ENCODE measurements at regions not wholly inside any gene's neighbourhood (a gene's known extent, or its start where the extent isn't known, plus 50 kb on each side); places are given as distances from the start of the nearest gene placed in this dataset.

GRCh38 chr14:21807975-21808374 is 134.4 kb upstream of the OR4E1 start:
- ChIA-PET POLR2A (no interaction called here), CTCF (no interaction called here)
- Mint-ChIP-seq H3K27ac (no peak overlapping the region), H3K9me3 (ENCODE audit: insufficient read depth) (peaks cover 2% of the 10 kb centered on the region), H3K4me1 (no peaks in the 10 kb centered on the region), H3K4me3 (no peak overlapping the region), H3K27me3 (peaks cover 14% of the 10 kb centered on the region)
- H4K20me1 ChIP-seq (ENCODE audit: control insufficient read depth, insufficient read depth, low read length, poor library complexity, severe bottlenecking): no peaks in the 10 kb centered on the region
- peaks cover 0 to 7% (median 2%) of the 10 kb centered on the region in 4 experiments for H3K27me3 ChIP-seq (replicated peaks in 1 of 4; ENCODE audit: control extremely low read depth in 1 of 4, control insufficient read depth in 3 of 4, insufficient read depth in 4 of 4, low read length in 3 of 4)
- no peak for TF ChIP-seq EZH2 (IDR thresholded peaks at IDR 0.05; ENCODE audit: borderline replicate concordance, insufficient read depth, low read depth, low read length, poor library complexity, severe bottlenecking)
- no peak for TF ChIP-seq CTCF (IDR thresholded peaks at IDR 0.05)
- no peaks in the 10 kb centered on the region for H3K4me1 ChIP-seq (ENCODE audit: control insufficient read depth in 2 of 2, insufficient read depth in 2 of 2, low read length in 2 of 2)
- H3K36me3 ChIP-seq (replicated peaks in 1 of 2; ENCODE audit: control extremely low read depth in 1 of 2, control insufficient read depth in 1 of 2, extremely low read depth in 1 of 2, insufficient read depth in 2 of 2, low read length in 1 of 2): no peaks in the 10 kb centered on the region
- no peak overlapping the region for H3K4me2 ChIP-seq (replicated peaks; ENCODE audit: low read depth, low read length, poor library complexity, severe bottlenecking)
- no peak overlapping the region for H3K9ac ChIP-seq (ENCODE audit: low read length)
- WGBS (ENCODE audit: insufficient coverage): 92% methylated on average over 9 of the region's 13 CpGs
- DNase-seq (no peak), ATAC-seq (ENCODE audit: low read depth) (no peak)
- no peaks in the 10 kb centered on the region for H3K79me2 ChIP-seq (ENCODE audit: control insufficient read depth, insufficient read depth, low read length)
- H2AFZ ChIP-seq (ENCODE audit: insufficient read depth, low read depth, low read length, poor library complexity, severe bottlenecking): no peak overlapping the region
- no peak overlapping the region for H3K4me3 ChIP-seq (ENCODE audit: control extremely low read depth in 1 of 5, extremely low read depth in 1 of 5, insufficient read depth in 1 of 5, low read depth in 2 of 5, low read length in 4 of 5)
- intact Hi-C loops (cut with micrococcal nuclease): no loop called here
- H3K9me3 ChIP-seq (ENCODE audit: control extremely low read depth in 1 of 3, control insufficient read depth in 2 of 3, insufficient read depth in 1 of 3, low read length in 2 of 3): peaks cover 0 to 8% (median 0%) of the 10 kb centered on the region in 3 donors
- H3K27ac ChIP-seq (ENCODE audit: low read length in 2 of 2): no peak overlapping the region

- Histone ChIP-seq H3K4me2 (replicated peaks; ENCODE audit: low read depth, low read length, poor library complexity, severe bottlenecking) (no peak overlapping the region), H3K27me3 (replicated peaks in 1 of 4; ENCODE audit: control extremely low read depth in 1 of 4, control insufficient read depth in 3 of 4, insufficient read depth in 4 of 4, low read length in 3 of 4) (peaks cover 0 to 6% (median 3%) of the 10 kb centered on the region in 4 experiments), H4K20me1 (ENCODE audit: control insufficient read depth, insufficient read depth, low read length, poor library complexity, severe bottlenecking) (no peaks in the 10 kb centered on the region), H3K4me1 (ENCODE audit: control insufficient read depth in 2 of 2, insufficient read depth in 2 of 2, low read length in 2 of 2) (no peaks in the 10 kb centered on the region), H3K4me3 (ENCODE audit: control extremely low read depth in 1 of 5, extremely low read depth in 1 of 5, insufficient read depth in 1 of 5, low read depth in 2 of 5, low read length in 4 of 5) (no peak overlapping the region), H2AFZ (ENCODE audit: insufficient read depth, low read depth, low read length, poor library complexity, severe bottlenecking) (no peak overlapping the region), H3K9me3 (ENCODE audit: control extremely low read depth in 1 of 3, control insufficient read depth in 2 of 3, insufficient read depth in 1 of 3, low read length in 2 of 3) (peaks cover 0 to 8% (median 0%) of the 10 kb centered on the region in 3 donors), H3K36me3 (replicated peaks in 1 of 2; ENCODE audit: control extremely low read depth in 1 of 2, control insufficient read depth in 1 of 2, extremely low read depth in 1 of 2, insufficient read depth in 2 of 2, low read length in 1 of 2) (no peaks in the 10 kb centered on the region), H3K79me2 (ENCODE audit: control insufficient read depth, insufficient read depth, low read length) (no peaks in the 10 kb centered on the region), H3K9ac (ENCODE audit: low read length) (no peak overlapping the region), H3K27ac (ENCODE audit: low read length in 2 of 2) (no peak overlapping the region)
- no peak for TF ChIP-seq EZH2 (IDR thresholded peaks at IDR 0.05; ENCODE audit: borderline replicate concordance, insufficient read depth, low read depth, low read length, poor library complexity, severe bottlenecking)
- no peak for TF ChIP-seq CTCF (IDR thresholded peaks at IDR 0.05)
- no peak for DNase-seq
- ChIA-PET POLR2A (no interaction called here), CTCF (no interaction called here)
- Mint-ChIP-seq H3K27me3 (peaks cover 19% of the 10 kb centered on the region), H3K9me3 (ENCODE audit: insufficient read depth) (peaks cover 2% of the 10 kb centered on the region), H3K27ac (no peak overlapping the region), H3K4me1 (no peaks in the 10 kb centered on the region), H3K4me3 (no peak overlapping the region)
- intact Hi-C loops (cut with micrococcal nuclease): no loop called here
- no CpG with 5 or more reads among the region's 2 CpGs for WGBS (ENCODE audit: insufficient coverage)
- no peak for ATAC-seq (ENCODE audit: low read depth)
These were observed 131.4 kb upstream of the OR4E1 start for GRCh38 chr14:21804981-21805380.
